Midbrain (tissue), 1 donor: ENCODE measurements at regions not wholly inside any gene's neighbourhood (a gene's known extent, or its start where the extent isn't known, plus 50 kb on each side); places are given as distances from the start of the nearest gene placed in this dataset.
"Not testable (repeated sequence)": the region's sequence is repeated elsewhere in the genome, so short reads cannot be mapped to it uniquely, and the experiment has no call there.

Experiments used
- DNase-seq: peaks from one replicate; lab custom pipeline; 2025; lab: John Stamatoyannopoulos, UW

DNA sequence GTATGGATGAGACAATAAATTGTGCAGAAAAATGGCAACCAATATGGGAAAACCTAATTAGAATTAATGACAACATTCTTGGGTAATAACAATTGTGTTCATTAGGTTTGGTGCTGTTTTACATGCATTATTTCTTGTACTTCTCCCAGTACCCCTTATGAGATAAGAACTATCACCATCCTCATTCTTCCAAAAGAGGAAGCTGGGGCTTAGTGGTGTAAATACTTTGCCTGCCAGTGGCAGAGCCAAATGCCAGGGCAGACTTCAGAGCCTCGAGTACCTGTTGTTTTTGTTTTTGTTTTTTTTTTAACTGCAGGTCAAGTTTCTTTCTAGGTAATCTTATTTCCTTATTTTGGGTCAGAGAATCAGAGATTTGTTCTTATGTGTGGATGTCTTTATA lies 206.4 kb downstream of the RHOU start:
- no peak for DNase-seq

DNA sequence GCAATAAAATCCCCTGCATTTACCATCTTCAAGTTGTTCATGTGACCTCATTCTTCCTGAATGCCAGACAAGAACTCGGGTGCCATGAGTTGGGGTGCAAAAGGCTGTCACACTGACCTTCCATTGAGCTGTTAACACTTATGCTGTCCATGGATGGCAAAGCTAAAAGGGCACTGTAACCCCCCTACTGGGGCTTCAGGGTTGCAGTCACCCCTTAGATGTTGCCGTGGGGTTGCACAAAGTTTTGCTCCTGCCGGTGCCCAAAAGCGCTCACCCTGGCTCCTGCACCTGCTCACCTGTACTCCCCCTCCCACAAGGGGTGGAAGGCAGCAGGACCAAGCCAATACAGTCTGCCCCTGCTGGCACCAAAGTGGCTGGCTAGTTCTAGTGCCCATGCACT lies 208.2 kb downstream of the RHOU start:
- no peak for DNase-seq

GRCh38 chr1:228944296-228944695 lies 209.0 kb downstream of the RHOU start:
- no peak for DNase-seq

- DNase-seq: no peak
Measured at GRCh38 chr1:228944935-228945371, 209.7 kb downstream of the RHOU start.

- DNase-seq: no peak
Measured at GRCh38 chr1:228945885-228946284, 210.6 kb downstream of the RHOU start.

- not testable (repeated sequence) for DNase-seq
Measured at GRCh38 chr1:228949617-228950016, 214.3 kb downstream of the RHOU start.

- DNase-seq: no peak
Measured at GRCh38 chr1:228953207-228953606, 217.9 kb downstream of the RHOU start.

- peak; percentile 84 for DNase-seq
Measured at GRCh38 chr1:228953808-228954207, 218.5 kb downstream of the RHOU start.

GRCh38 chr1:228955691-228956090 lies 220.4 kb downstream of the RHOU start:
- DNase-seq: no peak

DNA sequence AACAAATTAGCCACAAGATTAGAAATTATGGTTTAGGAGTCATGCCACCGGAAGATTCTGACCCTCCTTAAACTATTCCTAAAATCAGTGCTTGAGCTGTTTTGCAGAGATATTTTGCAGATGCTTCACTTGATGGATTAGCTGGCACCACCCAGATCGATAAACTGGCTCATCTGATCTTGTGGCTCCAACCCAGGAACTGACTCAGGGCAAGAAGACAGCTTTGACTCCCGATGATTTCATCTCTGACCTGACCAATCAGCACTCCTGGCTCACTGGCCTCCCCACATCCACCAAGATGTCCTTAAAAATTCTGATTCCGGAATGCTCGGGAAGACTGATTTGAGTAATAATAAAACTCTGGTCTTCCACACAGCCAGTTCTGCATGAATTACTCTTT lies 221.6 kb downstream of the RHOU start:
- no peak for DNase-seq

DNA sequence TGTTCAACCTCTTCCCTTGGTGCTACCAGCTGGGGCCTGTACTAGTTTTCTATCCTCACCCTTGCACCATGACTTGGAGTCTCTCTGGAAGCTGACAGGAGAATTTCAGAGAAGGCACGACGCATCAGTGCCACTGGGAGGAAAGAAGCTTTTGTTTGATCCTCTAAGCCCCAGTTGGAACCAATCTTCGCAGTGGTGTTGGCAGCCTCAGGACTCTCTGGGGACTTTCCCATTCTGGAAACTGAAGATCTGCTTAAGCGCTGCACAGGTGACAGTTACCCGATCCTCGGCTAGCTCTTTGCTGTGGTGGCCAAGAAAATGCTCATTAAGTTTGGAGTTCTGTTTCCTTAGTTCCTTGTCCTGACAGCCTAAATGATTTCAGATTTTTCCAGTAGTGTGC lies 222.3 kb downstream of the RHOU start:
- DNase-seq: no peak

DNA sequence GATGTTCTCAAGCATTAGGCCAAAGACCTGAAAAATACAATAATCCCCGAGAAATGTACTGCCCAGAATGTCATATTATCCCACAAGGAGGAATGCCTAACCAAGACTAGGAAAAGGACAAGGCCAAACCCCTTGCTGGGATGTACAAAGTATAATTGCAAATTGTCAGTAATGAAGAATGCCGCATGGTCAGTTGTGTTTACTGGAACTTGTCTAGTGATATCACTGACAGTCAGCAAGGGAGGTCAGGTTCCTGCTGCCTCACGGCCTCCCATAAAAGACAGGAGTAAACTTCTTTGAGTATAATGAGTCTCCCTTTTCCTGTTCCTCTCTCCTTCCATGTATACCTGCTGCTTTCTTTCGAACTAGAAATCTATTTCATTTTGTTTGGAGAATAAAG lies 222.8 kb downstream of the RHOU start:
- DNase-seq: no peak

DNA sequence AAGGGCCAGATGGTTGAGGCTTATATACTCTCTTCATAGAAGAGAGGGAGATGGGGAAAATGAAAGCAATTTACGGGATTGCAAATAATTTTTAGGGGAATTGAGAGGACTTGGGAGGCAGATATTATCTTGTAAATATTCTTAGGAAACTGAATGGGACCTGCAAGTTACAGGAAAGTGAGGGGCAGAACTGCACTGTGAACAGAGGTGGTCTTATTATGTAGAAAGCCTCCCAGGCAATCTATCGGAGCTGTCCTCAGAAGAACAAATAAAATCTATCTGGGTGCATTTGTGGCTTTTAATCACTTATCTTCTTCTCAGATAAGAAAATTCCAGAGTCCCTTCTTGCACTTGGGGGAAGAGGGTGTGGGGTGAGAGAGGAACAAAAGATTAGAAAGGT lies 223.5 kb downstream of the RHOU start:
- no peak for DNase-seq

GRCh38 chr1:228960705-228961104 lies 225.4 kb downstream of the RHOU start:
- DNase-seq: no peak

- DNase-seq: no peak
Measured at GRCh38 chr1:228961511-228961910, 226.2 kb downstream of the RHOU start.

- DNase-seq: no peak
Measured at GRCh38 chr1:228963795-228964177, 228.5 kb downstream of the RHOU start.

DNA sequence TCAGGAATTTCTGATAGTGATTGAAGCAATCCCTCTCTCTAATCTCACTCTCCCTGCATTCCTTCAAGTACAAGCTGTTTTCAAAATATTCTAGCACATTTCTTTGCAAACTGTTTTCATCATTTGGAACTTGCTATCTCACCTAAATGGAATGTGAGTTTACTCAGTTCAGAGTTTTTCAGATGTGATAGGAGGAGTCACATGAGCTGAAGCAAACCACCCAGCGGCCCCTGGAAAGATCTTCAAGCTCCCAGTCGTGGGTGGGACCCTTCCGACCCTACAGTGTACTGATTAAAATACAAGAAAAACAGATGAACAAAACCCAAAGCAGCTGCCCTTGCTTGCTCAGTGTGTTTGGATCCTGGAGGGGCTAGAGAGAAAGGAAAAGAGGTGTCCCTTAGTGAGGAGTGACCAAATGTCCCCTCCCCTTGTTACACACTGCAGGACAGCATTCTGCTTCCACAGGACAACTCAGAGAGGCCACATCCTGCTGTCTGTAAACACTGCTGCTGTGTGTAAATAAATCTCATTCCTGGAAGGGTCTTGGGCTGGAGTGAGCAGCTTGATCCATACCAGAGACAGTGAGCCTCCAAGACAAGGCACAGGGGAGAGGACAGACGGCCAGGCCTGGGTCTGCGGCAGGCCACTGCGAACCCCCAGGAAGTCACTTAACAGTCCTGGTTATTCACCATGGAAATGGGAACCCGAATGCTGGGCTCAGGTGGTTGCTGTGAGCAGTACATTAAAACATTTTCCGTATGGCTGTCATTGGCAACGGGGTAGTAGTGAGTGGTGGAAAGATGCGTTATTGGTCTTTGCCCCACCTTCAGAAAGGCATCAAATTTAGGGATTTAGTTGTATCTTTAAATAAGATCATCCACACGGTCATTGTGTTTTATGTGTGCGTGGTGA lies 229.2 kb downstream of the RHOU start:
- DNase-seq: no peak

- peak; percentile 46 for DNase-seq
Measured at GRCh38 chr1:228968891-228969606, 233.8 kb downstream of the RHOU start.

DNA sequence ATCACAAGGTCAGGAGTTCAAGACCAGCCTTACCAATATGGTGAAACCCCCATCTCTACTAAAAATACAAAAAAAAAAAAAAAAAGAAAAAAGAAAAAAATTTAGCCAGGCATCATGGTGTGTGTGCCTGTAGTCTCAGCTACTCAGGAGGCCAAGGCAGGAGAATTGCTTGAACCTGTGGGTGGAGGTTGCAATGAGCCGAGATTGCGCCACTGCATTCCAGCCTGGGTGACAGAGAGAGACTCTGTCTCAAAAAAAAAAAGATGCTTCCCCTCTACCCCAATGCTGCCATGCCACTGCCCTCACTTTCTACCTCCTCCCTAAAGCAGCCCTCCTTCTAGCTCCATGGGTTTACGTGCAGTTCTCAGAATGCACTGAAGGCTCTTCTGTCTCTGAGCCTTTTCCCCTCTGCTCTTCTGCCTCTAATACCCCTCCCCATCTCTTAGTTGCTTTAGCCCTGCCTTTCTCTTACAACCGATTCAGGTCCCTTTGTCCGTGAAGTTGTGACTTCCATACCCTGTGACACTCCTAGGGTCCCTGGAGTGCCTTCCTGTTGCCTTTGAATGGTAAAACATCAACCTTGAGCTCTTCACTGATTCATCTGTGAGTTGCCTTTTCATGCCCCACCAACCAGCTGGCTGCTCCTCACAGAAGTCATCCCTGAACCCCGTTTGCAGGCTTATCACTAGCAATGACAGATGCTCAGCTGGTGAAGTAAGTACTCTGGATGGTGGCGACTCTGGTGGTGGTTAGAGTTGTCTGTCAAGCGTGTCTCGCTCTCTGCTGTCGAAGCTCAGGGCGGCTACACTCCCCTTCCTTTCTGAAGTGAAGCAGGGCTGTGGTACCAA lies 234.9 kb downstream of the RHOU start:
- DNase-seq: no peak

- DNase-seq: no peak
Measured at GRCh38 chr1:228972576-228972975, 237.3 kb downstream of the RHOU start.

- DNase-seq: no peak
Measured at GRCh38 chr1:228974273-228974672, 239.0 kb downstream of the RHOU start.

GRCh38 chr1:228975238-228975907 lies 240.1 kb downstream of the RHOU start:
- no peak for DNase-seq
